HepG2 (cell line): ENCODE measurements at regions not wholly inside any gene's neighbourhood (a gene's known extent, or its start where the extent isn't known, plus 50 kb on each side); places are given as distances from the start of the nearest gene placed in this dataset.

Experiments
- ATAC-seq: fragments of 200-7000 bp; cut with Tn5 transposase; 3 replicates; pipeline ENCODE4 v1.9.1; 2020; ENCODE audit warnings: mild to moderate bottlenecking, moderate library complexity
- BruUV-seq: library from RNA; stranded (reverse); fragments of 400-500 nt; replicated peaks from 2 replicates; lab custom pipeline; 2021; lab: Mats Ljungman, UMichigan
- CTCF ChIA-PET: fragments of 300-600 bp; formaldehyde crosslinking; extraction: SDS; loops from one replicate; lab custom pipeline; 2021; ENCODE audit warnings: low total read pairs, inconsistent platforms, low intra/inter-chr PET ratio; lab: Yijun Ruan, JAX
- POLR2A ChIA-PET: fragments of 350-600 bp; sonication (Branson Sonifier 250); formaldehyde crosslinking; loops from one replicate; lab custom pipeline; 2020; ENCODE audit warnings: antibody characterized with exemption, inconsistent platforms; lab: Yijun Ruan, JAX
- DNase-seq: peaks from one replicate; pipeline ENCODE4 v3.0.0-alpha.2; 2015; ENCODE audit warnings: low spot score
- FAIRE-seq: peaks from 3 replicates; lab custom pipeline; 2011; peaks lifted over from hg19 to GRCh38; lab: Jason Lieb, UNC
- H2AFZ ChIP-seq: one replicate; pipeline ENCODE4 v1.6.1; 2011; ENCODE audit warnings: low read length, inconsistent platforms
- H3K27ac ChIP-seq: fragments of 300-600 bp; 3 replicates; pipeline ENCODE4 v1.8.0; 2011; ENCODE audit warnings: mixed run types, mild to moderate bottlenecking, mixed read lengths, low read length, inconsistent platforms; ENCODE audit not compliant: insufficient read depth; ENCODE audit errors: extremely low read length
- H3K27me3 ChIP-seq, 2 experiments: fragments of 200-600 bp in 1 of 2; 2 replicates in 1 of 2; 3 replicates in 1 of 2; pipeline versions ENCODE4 v1.6.0 to v1.8.0; 2011; ENCODE audit warnings: low read length in 2 of 2, mild to moderate bottlenecking in 2 of 2, moderate library complexity in 2 of 2, inconsistent platforms in 1 of 2; ENCODE audit not compliant: insufficient read depth in 2 of 2, control insufficient read depth in 1 of 2
- H3K36me3 ChIP-seq, 2 experiments: fragments of 200-600 bp in 1 of 2; replicated peaks in 1 of 2; 2 replicates in 1 of 2; 3 replicates in 1 of 2; pipeline versions ENCODE4 v1.5.1 to v1.8.0; 2011; ENCODE audit warnings: low read length in 2 of 2, inconsistent platforms in 1 of 2; ENCODE audit not compliant: insufficient read depth in 2 of 2, control insufficient read depth in 1 of 2
- H3K4me1 ChIP-seq: 2 replicates; pipeline ENCODE4 v1.5.1; 2012; ENCODE audit warnings: low read length, inconsistent platforms; ENCODE audit not compliant: insufficient read depth
- H3K4me2 ChIP-seq: 2 replicates; pipeline ENCODE4 v1.6.0; 2011; ENCODE audit warnings: low read depth, low read length, inconsistent platforms
- H3K4me3 ChIP-seq, 3 experiments: fragments of 200-600 bp in 1 of 3; sonication (generic), shearing (Covaris generic) in 1 of 3; replicated peaks in 1 of 3; 2 replicates each; pipeline ENCODE4 v1.5.1; 2011 to 2016; ENCODE audit warnings: low read length in 3 of 3, inconsistent platforms in 2 of 3, low read depth in 2 of 3, mild to moderate bottlenecking in 2 of 3, control low read depth in 1 of 3, mixed read lengths in 1 of 3; ENCODE audit not compliant: insufficient read depth in 1 of 3
- H3K79me2 ChIP-seq: one replicate; pipeline ENCODE4 v1.6.1; 2011; ENCODE audit warnings: low read length, inconsistent platforms; ENCODE audit not compliant: insufficient read depth
- H3K9ac ChIP-seq: 2 replicates; pipeline ENCODE4 v1.6.0; 2011; ENCODE audit warnings: mild to moderate bottlenecking, low read depth, low read length, inconsistent platforms; ENCODE audit not compliant: insufficient read depth
- H3K9me3 ChIP-seq: 2 replicates; pipeline ENCODE4 v1.5.1; 2012; ENCODE audit warnings: mild to moderate bottlenecking, low read length
- H4K20me1 ChIP-seq: 2 replicates; pipeline ENCODE4 v1.6.0; 2011; ENCODE audit warnings: inconsistent platforms, mild to moderate bottlenecking, low read length, moderate library complexity; ENCODE audit not compliant: insufficient read depth
- AGO2 ChIP-seq: fragments of 200-400 bp; formaldehyde crosslinking; optimal IDR thresholded peaks from 2 replicates; pipeline ENCODE3; 2017; ENCODE audit warnings: mild to moderate bottlenecking, low read depth, low read length, moderate library complexity
- CEBPB ChIP-seq: IDR thresholded peaks from 2 replicates; pipeline ENCODE4 v1.6.1; 2011; ENCODE audit warnings: low read depth, low read length, improper control_type of control experiment, borderline replicate concordance
- ERF ChIP-seq: IDR thresholded peaks from 2 replicates; pipeline ENCODE4 v1.6.1; 2018; ENCODE audit warnings: missing biosample characterization, missing genetic modification reagents
- SPEN ChIP-seq: sonication (generic); formaldehyde crosslinking; IDR thresholded peaks from 2 replicates; pipeline ENCODE4 v1.5.1; 2020; ENCODE audit warnings: low read depth, mild to moderate bottlenecking, missing genetic modification reagents
- ZNF292 ChIP-seq: sonication (generic); formaldehyde crosslinking; IDR thresholded peaks from 2 replicates; pipeline ENCODE4 v1.8.1; 2022; ENCODE audit warnings: mild to moderate bottlenecking, low read depth, missing genetic modification reagents, borderline replicate concordance
- ZNF33B ChIP-seq: sonication (generic); formaldehyde crosslinking; IDR thresholded peaks from 2 replicates; pipeline ENCODE4 v1.5.1; 2020; ENCODE audit warnings: mild to moderate bottlenecking, missing genetic modification reagents
- WGBS: methylation state at CpG from one replicate; pipeline ENCODE4 v1.1.6; 2017; ENCODE audit warnings: low lambda C conversion rate; 5-methylcytosine and 5-hydroxymethylcytosine counted together
- in situ Hi-C: cut with HindIII; loops from 2 replicates; pipeline ENCODE4 v1.10.0; 2017; ENCODE audit warnings: low pct_unique_long_range_greater_than_20kb; ENCODE audit not compliant: extremely low pct_ligation_motif_present
- intact Hi-C: fragments of 100-400 bp; cut with micrococcal nuclease; formaldehyde crosslinking; loops from one replicate; pipeline ENCODE4 v1.10.0; 2022; ENCODE audit not compliant: unreplicated experiment
- TF ChIP-seq, protein P1 (sequence below): sonication (generic); formaldehyde crosslinking; IDR thresholded peaks from 2 replicates; pipeline ENCODE4 v1.4.0; 2020; ENCODE audit warnings: mild to moderate bottlenecking, missing genetic modification reagents

DNA sequence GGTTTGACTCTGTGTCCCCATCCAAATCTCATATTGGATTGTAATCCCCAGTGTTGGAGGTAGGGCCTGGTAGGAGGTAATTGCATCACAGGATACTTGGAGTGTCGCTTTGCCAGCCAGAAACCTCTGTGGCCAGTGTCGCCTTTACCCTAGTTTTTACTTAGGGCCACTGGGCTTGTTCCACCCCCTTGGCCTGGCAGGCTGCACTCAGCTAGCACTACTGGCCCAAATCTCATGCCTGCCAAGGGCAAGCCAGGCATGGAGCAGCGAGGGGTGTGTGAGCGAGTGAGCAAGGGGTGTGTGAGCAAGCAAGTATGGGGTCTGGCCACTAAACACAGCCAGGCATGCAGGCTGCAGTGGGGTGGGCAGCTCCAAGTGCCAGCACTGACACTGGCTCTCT is 178.7 kb upstream of the MGAT5 start:
- no peak for TF ChIP-seq ZNF33B (CRISPR knock-in tag)
- whole genome bisulfite sequencing = 59% methylated on average over 4 of the region's 4 CpGs
- H3K36me3 ChIP-seq = no peaks in the 10 kb centered on the region
- H3K4me1 ChIP-seq = no peaks in the 10 kb centered on the region
- ChIA-PET POLR2A (no interaction called here), CTCF (no interaction called here)
- intact Hi-C loops (no loop called here), in situ Hi-C loops (no loop called here)
- H3K27ac ChIP-seq = no peak overlapping the region
- H3K4me2 ChIP-seq = no peak overlapping the region
- peaks cover 1 to 12% of the 10 kb centered on the region in 2 experiments; a peak in 3 of 5 replicates for H3K27me3 ChIP-seq
- H3K9me3 ChIP-seq = no peaks in the 10 kb centered on the region
- H3K79me2 ChIP-seq = no peaks in the 10 kb centered on the region
- H4K20me1 ChIP-seq = no peaks in the 10 kb centered on the region
- FAIRE-seq (no peak), DNase-seq (no peak), ATAC-seq (no peak)
- no peak overlapping the region for H3K9ac ChIP-seq
- H3K4me3 ChIP-seq = no peak overlapping the region
- no peak overlapping the region for H2AFZ ChIP-seq
- no TSS peak for BruUV-seq

DNA sequence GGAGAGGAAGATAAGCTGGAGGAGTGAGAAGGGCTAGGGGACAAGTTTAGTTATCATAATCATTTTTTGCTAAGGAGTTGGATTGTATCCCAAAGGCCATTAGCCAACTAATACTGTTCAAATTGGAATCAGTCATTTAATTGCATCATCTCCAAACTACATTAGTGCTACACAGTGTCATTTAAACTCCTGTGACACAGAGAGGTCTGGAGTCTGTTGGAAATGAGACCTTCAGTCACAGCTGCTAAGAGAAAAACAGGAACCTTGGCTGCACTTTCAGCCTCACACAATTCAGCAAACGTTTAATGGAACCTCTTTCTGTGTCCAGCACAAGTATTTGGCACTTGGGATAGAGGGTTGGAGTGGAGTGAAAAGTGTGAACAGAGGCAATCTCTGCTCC is 175.5 kb upstream of the MGAT5 start:
- no peaks in the 10 kb centered on the region for H3K4me1 ChIP-seq
- no peaks in the 10 kb centered on the region for H4K20me1 ChIP-seq
- no peak for TF ChIP-seq ZNF292
- no peak for TF ChIP-seq SPEN (CRISPR knock-in tag)
- TF ChIP-seq, protein P1, sequence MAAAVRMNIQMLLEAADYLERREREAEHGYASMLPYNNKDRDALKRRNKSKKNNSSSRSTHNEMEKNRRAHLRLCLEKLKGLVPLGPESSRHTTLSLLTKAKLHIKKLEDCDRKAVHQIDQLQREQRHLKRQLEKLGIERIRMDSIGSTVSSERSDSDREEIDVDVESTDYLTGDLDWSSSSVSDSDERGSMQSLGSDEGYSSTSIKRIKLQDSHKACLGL (CRISPR knock-in tag) = no peak
- TF ChIP-seq CEBPB = peak; percentile 22; the same call in 1 of the 2 replicates
- no peak for TF ChIP-seq AGO2
- no peak for TF ChIP-seq ERF (CRISPR knock-in tag)
- peaks cover 1 to 18% of the 10 kb centered on the region in 2 experiments; a peak in 4 of 5 replicates for H3K27me3 ChIP-seq
- ChIA-PET CTCF (no interaction called here), POLR2A (no interaction called here)
- no TSS peak for BruUV-seq
- no peak for FAIRE-seq
- ATAC-seq = no peak
- no peak overlapping the region for H3K27ac ChIP-seq
- H3K4me3 ChIP-seq = no peak overlapping the region
- no peak for DNase-seq
- no peaks in the 10 kb centered on the region for H3K36me3 ChIP-seq
- no peak overlapping the region for H3K9ac ChIP-seq
- H2AFZ ChIP-seq = no peak overlapping the region
- WGBS = 0% methylated on average over 1 of the region's 1 CpG
- H3K4me2 ChIP-seq = no peak overlapping the region
- no peaks in the 10 kb centered on the region for H3K79me2 ChIP-seq
- H3K9me3 ChIP-seq = no peaks in the 10 kb centered on the region
- in situ Hi-C loops = no loop called here
- intact Hi-C loops = no loop called here
